Keratinocyte (primary cell): ENCODE measurements at regions not wholly inside any gene's neighbourhood (a gene's known extent, or its start where the extent isn't known, plus 50 kb on each side); places are given as distances from the start of the nearest gene placed in this dataset.

ENCODE experiments used
- CTCF ChIP-seq, 3 experiments: IDR thresholded peaks in 1 of 3; conservative IDR thresholded peaks in 1 of 3; optimal IDR thresholded peaks in 1 of 3; 2 replicates in 2 of 3; 3 replicates in 1 of 3; pipeline versions ENCODE3 to v1.5.1; 2011; ENCODE audit warnings: low read length in 3 of 3, mild to moderate bottlenecking in 3 of 3, moderate library complexity in 2 of 3, control low read depth in 1 of 3, inconsistent platforms in 1 of 3; ENCODE audit not compliant: insufficient read depth in 2 of 3; ENCODE audit errors: extremely low read depth in 1 of 3
- EZH2 ChIP-seq: IDR thresholded peaks from one replicate; pipeline ENCODE4 v1.6.1; 2012; ENCODE audit warnings: inconsistent platforms, mild to moderate bottlenecking, low read length, moderate library complexity

DNA sequence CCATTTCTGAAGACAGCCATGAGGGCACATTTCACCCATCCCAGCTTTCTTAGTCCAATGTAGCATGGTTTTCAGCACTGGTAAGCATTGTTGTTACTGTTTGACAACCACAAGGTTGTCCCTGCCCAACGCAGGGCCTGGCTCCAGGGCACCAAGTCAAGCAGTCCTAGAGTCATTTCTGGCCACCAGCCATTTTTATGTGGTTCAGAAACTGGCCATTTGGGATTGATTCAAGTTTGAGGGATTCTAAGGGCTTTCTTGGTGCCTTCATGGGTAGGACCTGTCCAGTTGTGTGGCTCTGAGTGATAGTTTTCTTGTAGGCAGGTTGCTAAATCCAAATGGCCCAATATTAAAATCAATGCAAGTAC lies 535.4 kb upstream of the USP24 start:
- no peak for TF ChIP-seq CTCF (optimal IDR thresholded peaks at IDR 0.05 in 1 of 3, IDR thresholded peaks at IDR 0.05 in 1 of 3, conservative IDR thresholded peaks at IDR 0.05 in 1 of 3; ENCODE audit: extremely low read depth in 1 of 3, insufficient read depth in 2 of 3, low read length in 3 of 3)
- TF ChIP-seq EZH2, result no peak
